H1 (cell line): ENCODE measurements at regions not wholly inside any gene's neighbourhood (a gene's known extent, or its start where the extent isn't known, plus 50 kb on each side); places are given as distances from the start of the nearest gene placed in this dataset.

Experiments
- CTCF ChIA-PET: fragments of 300-600 bp; sonication (Branson Sonifier 250); formaldehyde crosslinking; loops from one replicate; lab custom pipeline; 2021; ENCODE audit not compliant: partially characterized antibody; lab: Charles Lee
- POLR2A ChIA-PET: fragments of 300-600 bp; sonication (Branson Sonifier 250); formaldehyde crosslinking; loops from one replicate; lab custom pipeline; 2021; ENCODE audit warnings: inconsistent platforms; ENCODE audit not compliant: partially characterized antibody; lab: Charles Lee
- DNase-seq, 2 experiments: peaks; one replicate each; pipeline versions ENCODE4 v3.0.0 to v3.0.0-alpha.2; 2010 to 2022; ENCODE audit warnings: low spot score in 2 of 2, low read depth in 1 of 2, mixed read lengths in 1 of 2
- FAIRE-seq: peaks from 2 replicates; lab custom pipeline; 2011; peaks lifted over from hg19 to GRCh38; lab: Jason Lieb, UNC
- H2AFZ ChIP-seq: 2 replicates; pipeline ENCODE4 v1.8.1; 2012; ENCODE audit warnings: low read length, inconsistent platforms
- H2AK5ac ChIP-seq: 2 replicates; pipeline ENCODE4 v1.6.1; 2013; ENCODE audit warnings: low read depth, low read length
- H2BK120ac ChIP-seq: replicated peaks from 2 replicates; pipeline ENCODE3; 2013; ENCODE audit warnings: low read depth, low read length, inconsistent platforms
- H2BK12ac ChIP-seq: 2 replicates; pipeline ENCODE4 v1.6.1; 2013; ENCODE audit warnings: low read depth, low read length
- H2BK15ac ChIP-seq: 2 replicates; pipeline ENCODE4 v1.6.1; 2013; ENCODE audit warnings: low read length
- H2BK20ac ChIP-seq: 2 replicates; pipeline ENCODE4 v1.6.1; 2013; ENCODE audit warnings: low read length
- H2BK5ac ChIP-seq: 2 replicates; pipeline ENCODE4 v1.6.1; 2013; ENCODE audit warnings: low read depth, low read length
- H3K14ac ChIP-seq: 2 replicates; pipeline ENCODE4 v1.6.1; 2013; ENCODE audit warnings: inconsistent platforms; ENCODE audit not compliant: insufficient read length
- H3K18ac ChIP-seq: 2 replicates; pipeline ENCODE4 v1.6.1; 2013; ENCODE audit warnings: low read length; ENCODE audit errors: extremely low read depth
- H3K23ac ChIP-seq: 2 replicates; pipeline ENCODE4 v1.6.1; 2013; ENCODE audit warnings: inconsistent platforms; ENCODE audit not compliant: insufficient read length
- H3K23me2 ChIP-seq: 2 replicates; pipeline ENCODE4 v1.6.1; 2013; ENCODE audit warnings: low read depth, low read length
- H3K27ac ChIP-seq: 2 replicates; pipeline ENCODE4 v1.6.1; 2011; ENCODE audit warnings: low read depth, low read length, inconsistent platforms
- H3K27me3 ChIP-seq, 4 experiments: replicated peaks in 1 of 4; 1 replicate in 1 of 4; 2 replicates in 3 of 4; pipeline versions ENCODE4 v1.6.1 to v1.8.1; 2011 to 2013; ENCODE audit warnings: low read length in 3 of 4, mild to moderate bottlenecking in 3 of 4, inconsistent platforms in 2 of 4, mixed read lengths in 2 of 4, moderate library complexity in 1 of 4; ENCODE audit not compliant: control insufficient read depth in 3 of 4, insufficient read depth in 3 of 4; ENCODE audit errors: extremely low read depth in 1 of 4
- H3K36me3 ChIP-seq, 4 experiments: 2 replicates each; pipeline versions ENCODE4 v1.6.1 to v1.8.1; 2011 to 2013; ENCODE audit warnings: mild to moderate bottlenecking in 4 of 4, low read length in 3 of 4, moderate library complexity in 2 of 4, control low read depth in 1 of 4, inconsistent platforms in 1 of 4; ENCODE audit not compliant: insufficient read depth in 4 of 4, control insufficient read depth in 2 of 4
- H3K4ac ChIP-seq: replicated peaks from 2 replicates; pipeline ENCODE3; 2013; ENCODE audit warnings: low read length, low read depth, mixed read lengths, inconsistent platforms; ENCODE audit not compliant: insufficient read length
- H3K4me1 ChIP-seq, 4 experiments: replicated peaks in 1 of 4; 1 replicate in 1 of 4; 2 replicates in 3 of 4; pipeline versions ENCODE4 v1.6.1 to v1.8.1; 2011 to 2013; ENCODE audit warnings: low read length in 3 of 4, inconsistent platforms in 2 of 4, mixed read lengths in 1 of 4; ENCODE audit not compliant: insufficient read depth in 4 of 4, control insufficient read depth in 3 of 4
- H3K4me2 ChIP-seq, 2 experiments: 2 replicates each; pipeline versions ENCODE4 v1.6.1 to v1.8.1; 2011 to 2013; ENCODE audit warnings: low read depth in 2 of 2, low read length in 2 of 2, control low read depth in 1 of 2, inconsistent platforms in 1 of 2, mild to moderate bottlenecking in 1 of 2; ENCODE audit not compliant: insufficient read depth in 1 of 2
- H3K4me3 ChIP-seq, 4 experiments: fragments of 200-600, 300-600 bp in 1 of 4; sonication (generic), shearing (Covaris generic), sonication (Bioruptor Twin) in 1 of 4; 2 replicates each; pipeline versions ENCODE4 v1.5.1 to v1.8.1; 2011 to 2016; ENCODE audit warnings: low read length in 4 of 4, low read depth in 3 of 4, control low read depth in 2 of 4, inconsistent platforms in 2 of 4, mild to moderate bottlenecking in 2 of 4, mixed read lengths in 1 of 4, moderate library complexity in 1 of 4; ENCODE audit not compliant: insufficient read depth in 2 of 4; ENCODE audit errors: extremely low read depth in 1 of 4
- H3K56ac ChIP-seq: replicated peaks from 2 replicates; pipeline ENCODE3; 2013; ENCODE audit warnings: low read depth, mild to moderate bottlenecking, mixed read lengths, low read length, inconsistent platforms; ENCODE audit not compliant: insufficient read length
- H3K79me1 ChIP-seq: 2 replicates; pipeline ENCODE4 v1.6.1; 2013; ENCODE audit warnings: low read depth, low read length, control low read depth
- H3K79me2 ChIP-seq, 2 experiments: 2 replicates each; pipeline versions ENCODE4 v1.6.1 to v1.8.1; 2012 to 2013; ENCODE audit warnings: low read length in 2 of 2, mild to moderate bottlenecking in 2 of 2, inconsistent platforms in 1 of 2; ENCODE audit not compliant: insufficient read depth in 2 of 2, control insufficient read depth in 1 of 2
- H3K9ac ChIP-seq, 4 experiments: replicated peaks in 1 of 4; 1 replicate in 1 of 4; 2 replicates in 3 of 4; pipeline versions ENCODE4 v1.6.1 to v1.8.1; 2011 to 2013; ENCODE audit warnings: low read depth in 3 of 4, low read length in 3 of 4, control low read depth in 2 of 4, mild to moderate bottlenecking in 2 of 4, moderate library complexity in 2 of 4, inconsistent platforms in 1 of 4; ENCODE audit errors: extremely low read depth in 1 of 4
- H3K9me3 ChIP-seq, 2 experiments: 2 replicates each; pipeline versions ENCODE4 v1.6.1 to v1.8.1; 2012 to 2013; ENCODE audit warnings: mild to moderate bottlenecking in 2 of 2, moderate library complexity in 2 of 2, control low read depth in 1 of 2, inconsistent platforms in 1 of 2, low read depth in 1 of 2, low read length in 1 of 2, mixed read lengths in 1 of 2; ENCODE audit not compliant: insufficient read depth in 2 of 2
- H4K20me1 ChIP-seq, 2 experiments: replicated peaks in 1 of 2; 2 replicates each; pipeline versions ENCODE3 to v1.8.1; 2011 to 2013; ENCODE audit warnings: inconsistent platforms in 2 of 2, low read length in 2 of 2, mild to moderate bottlenecking in 1 of 2; ENCODE audit not compliant: insufficient read depth in 2 of 2, control insufficient read depth in 1 of 2
- H4K5ac ChIP-seq: 2 replicates; pipeline ENCODE4 v1.6.1; 2013; ENCODE audit warnings: low read length, low read depth, mixed read lengths, inconsistent platforms; ENCODE audit not compliant: insufficient read length
- H4K8ac ChIP-seq: 2 replicates; pipeline ENCODE4 v1.8.0; 2013; ENCODE audit warnings: mild to moderate bottlenecking, moderate library complexity, low read length, inconsistent platforms; ENCODE audit not compliant: insufficient read depth; ENCODE audit errors: extremely low read depth
- H4K91ac ChIP-seq: replicated peaks from 2 replicates; pipeline ENCODE3; 2013; ENCODE audit warnings: low read length, mixed read lengths, inconsistent platforms; ENCODE audit not compliant: insufficient read length
- ASH2L ChIP-seq: fragments of 200-600, 300-600 bp; sonication (generic); IDR thresholded peaks from one replicate; pipeline ENCODE4 v1.7.1; 2017; ENCODE audit warnings: low read length
- BCL11A ChIP-seq, 2 experiments: IDR thresholded peaks; one replicate each; pipeline ENCODE4 v1.6.1; 2011; ENCODE audit warnings: low read depth in 2 of 2, low read length in 2 of 2, mild to moderate bottlenecking in 2 of 2
- BRCA1 ChIP-seq: IDR thresholded peaks from 2 replicates; pipeline ENCODE4 v1.6.1; 2012; ENCODE audit warnings: low read depth, low read length, improper control_type of control experiment
- CEBPB ChIP-seq: IDR thresholded peaks from 2 replicates; pipeline ENCODE4 v1.6.1; 2012; ENCODE audit warnings: low read depth, low read length
- E2F6 ChIP-seq: IDR thresholded peaks from 2 replicates; pipeline ENCODE4 v1.6.1; 2012; ENCODE audit warnings: inconsistent platforms
- NANOG ChIP-seq: IDR thresholded peaks from 2 replicates; pipeline ENCODE4 v1.6.1; 2011; ENCODE audit warnings: low read length, low read depth, mild to moderate bottlenecking, inconsistent platforms; ENCODE audit not compliant: insufficient read depth, poor library complexity, severe bottlenecking
- POLR2A ChIP-seq, 2 experiments: IDR thresholded peaks; 1 replicate in 1 of 2; 2 replicates in 1 of 2; pipeline ENCODE4 v1.6.1; 2011; ENCODE audit warnings: low read depth in 2 of 2, low read length in 2 of 2, mild to moderate bottlenecking in 2 of 2; ENCODE audit errors: control extremely low read depth in 1 of 2
- SP1 ChIP-seq: IDR thresholded peaks from 2 replicates; pipeline ENCODE4 v1.6.1; 2011; ENCODE audit warnings: low read depth, low read length
- TAF1 ChIP-seq: IDR thresholded peaks from 2 replicates; pipeline ENCODE4 v1.6.1; 2011; ENCODE audit warnings: mild to moderate bottlenecking, low read depth, low read length
- TAF7 ChIP-seq: optimal IDR thresholded peaks from 2 replicates; pipeline ENCODE3; 2011; ENCODE audit warnings: low read depth, mild to moderate bottlenecking, inconsistent platforms, low read length, moderate library complexity, borderline replicate concordance
- WGBS, 2 experiments: shearing (Covaris generic) in 1 of 2; methylation state at CpG; one replicate each; pipeline versions ENCODE4 v1.1.6 to v1.1.7; 2013 to 2015; ENCODE audit warnings: low lambda C conversion rate in 2 of 2, mixed read lengths in 2 of 2, inconsistent platforms in 1 of 2, low coverage in 1 of 2, missing lambda C conversion rate in 1 of 2; ENCODE audit not compliant: insufficient replicate concordance in 2 of 2, insufficient coverage in 1 of 2, insufficient read length in 1 of 2; ENCODE audit errors: extremely low coverage in 1 of 2, missing lambda C conversion rate in 1 of 2; 5-methylcytosine and 5-hydroxymethylcytosine counted together

- Histone ChIP-seq H3K18ac (no peak overlapping the region), H3K4ac (no peak overlapping the region), H4K91ac (no peak overlapping the region), H3K14ac (no peak overlapping the region), H2AFZ (no peak overlapping the region), H3K4me1 (no peaks in the 10 kb centered on the region), H3K36me3 (no peaks in the 10 kb centered on the region), H3K9me3 (no peaks in the 10 kb centered on the region), H4K8ac (no peak overlapping the region), H3K23ac (no peak overlapping the region), H2AK5ac (no peak overlapping the region), H2BK20ac (no peak overlapping the region), H2BK120ac (no peak overlapping the region), H2BK5ac (no peak overlapping the region), H3K4me3 (no peak overlapping the region), H4K5ac (no peak overlapping the region), H3K79me1 (no peaks in the 10 kb centered on the region), H3K23me2 (no peaks in the 10 kb centered on the region), H3K56ac (no peak overlapping the region), H3K79me2 (no peaks in the 10 kb centered on the region), H3K9ac (no peak overlapping the region), H4K20me1 (no peaks in the 10 kb centered on the region), H3K27ac (no peak overlapping the region), H2BK15ac (no peak overlapping the region), H2BK12ac (no peak overlapping the region), H3K27me3 (no peaks in the 10 kb centered on the region), H3K4me2 (no peak overlapping the region)
- POLR2A ChIA-PET, result no interaction called here
- CTCF ChIA-PET, result interaction anchor here (2.8 kb wide), 1 partner anchor 48 kb away, joined by 6 read pairs; no protein-coding TSS in a partner anchor
- no peak for DNase-seq
- FAIRE-seq, result no peak
- 90% methylated on average over 1 of the region's 1 CpG; no CpG with 5 or more reads in 1 of the 2 experiments for WGBS, 2 experiments
- no peak for TF ChIP-seq TAF1
- no peak for TF ChIP-seq TAF7
- TF ChIP-seq BCL11A (IDR thresholded peaks at IDR 0.05; ENCODE audit: low read depth in 2 of 2, low read length in 2 of 2), result no peak
- TF ChIP-seq POLR2A (IDR thresholded peaks at IDR 0.05; ENCODE audit: control extremely low read depth in 1 of 2, low read depth in 2 of 2, low read length in 2 of 2), result no peak
- TF ChIP-seq BRCA1, result no peak
- no peak for TF ChIP-seq SP1
- no peak for TF ChIP-seq NANOG
- no peak for TF ChIP-seq ASH2L
- TF ChIP-seq CEBPB, result no peak
- no peak for TF ChIP-seq E2F6
These were observed 152.6 kb upstream of the PDE4B start for GRCh38 chr1:65640046-65640445.
